Tibial nerve (tissue), 4 donors: ENCODE measurements at regions not wholly inside any gene's neighbourhood (a gene's known extent, or its start where the extent isn't known, plus 50 kb on each side); places are given as distances from the start of the nearest gene placed in this dataset.

Experiments used
- DNase-seq, 2 donors: peaks; one replicate each; pipeline ENCODE4 v3.0.0-alpha.2; 2019; ENCODE audit warnings: low spot score in 2 of 2
- H3K27ac ChIP-seq, 4 donors: fragments of 200-600 bp; sonication (generic) in 3 of 4; one replicate each; pipeline ENCODE4 v1.5.1; 2017 to 2019; ENCODE audit warnings: mild to moderate bottlenecking in 1 of 4
- H3K27me3 ChIP-seq, 2 donors: fragments of 200-600 bp; sonication (generic) in 1 of 2; one replicate each; pipeline versions ENCODE4 v1.5.1 to v1.6.0; 2017 to 2019
- H3K36me3 ChIP-seq, 3 donors: fragments of 200-600 bp; sonication (generic); one replicate each; pipeline ENCODE4 v1.5.1; 2018 to 2019
- H3K4me1 ChIP-seq, 4 donors: fragments of 200-600 bp; sonication (generic) in 3 of 4; one replicate each; pipeline ENCODE4 v1.5.1; 2017 to 2019
- H3K4me3 ChIP-seq, 4 donors: fragments of 200-600 bp; sonication (generic) in 3 of 4; one replicate each; pipeline ENCODE4 v1.5.1; 2017 to 2019; ENCODE audit warnings: mild to moderate bottlenecking in 1 of 4, moderate library complexity in 1 of 4
- H3K9me3 ChIP-seq, 4 donors: fragments of 200-600 bp; sonication (generic) in 3 of 4; one replicate each; pipeline ENCODE4 v1.5.1; 2017 to 2019
- EP300 ChIP-seq, 2 donors: sonication (generic); formaldehyde crosslinking; IDR thresholded peaks; one replicate each; pipeline ENCODE4 v1.6.1; 2017; ENCODE audit warnings: antibody characterized with exemption in 2 of 2, mild to moderate bottlenecking in 1 of 2
- POLR2A ChIP-seq, 2 donors: fragments of 450-650 bp; IDR thresholded peaks; one replicate each; pipeline ENCODE4 v1.6.1; 2017; ENCODE audit warnings: antibody characterized with exemption in 2 of 2, mild to moderate bottlenecking in 2 of 2, moderate library complexity in 2 of 2
- WGBS, 2 donors: methylation state at CpG; one replicate each; pipeline ENCODE4 v1.1.5; 2018; 5-methylcytosine and 5-hydroxymethylcytosine counted together
- TF ChIP-seq, protein P1 (sequence below), 5 experiments: fragments of 200-600 bp in 3 of 5; fragments of 450-650 bp in 2 of 5; sonication (generic) in 3 of 5; IDR thresholded peaks; one replicate each; pipeline ENCODE4 v1.5.1; 2016 to 2019; ENCODE audit warnings: antibody characterized with exemption in 5 of 5, mild to moderate bottlenecking in 3 of 5, moderate library complexity in 2 of 5

DNA sequence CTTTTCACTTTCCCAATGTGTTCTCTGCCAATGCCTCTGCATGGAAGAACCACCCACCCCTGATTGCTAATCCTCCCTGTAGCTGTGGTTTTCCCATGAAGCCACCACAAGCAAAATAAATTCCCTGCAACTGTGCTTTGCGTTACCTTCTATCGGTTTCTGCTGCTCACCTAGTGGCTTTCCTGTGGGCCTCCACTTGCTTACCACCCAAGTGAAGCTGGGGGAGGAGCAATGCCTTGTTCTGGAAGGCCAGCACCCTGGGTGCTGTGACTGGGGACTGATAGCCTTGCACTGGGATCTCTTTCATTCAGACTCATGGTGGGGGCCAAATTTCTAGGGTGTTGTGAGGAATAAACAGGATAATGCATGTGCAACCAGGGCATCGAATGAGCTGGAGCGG is 56.3 kb upstream of the GDNF start:
- Histone ChIP-seq H3K27me3 (no peaks in the 10 kb centered on the region), H3K9me3 (no peaks in the 10 kb centered on the region), H3K36me3 (no peaks in the 10 kb centered on the region), H3K4me1 (no peaks in the 10 kb centered on the region), H3K4me3 (no peak overlapping the region), H3K27ac (no peak overlapping the region)
- 61 to 87% methylated on average over 4 of the region's 4 CpGs for WGBS, 2 donors
- DNase-seq = no peak
- TF ChIP-seq EP300 (IDR thresholded peaks at IDR 0.05) = no peak
- TF ChIP-seq, protein P1, sequence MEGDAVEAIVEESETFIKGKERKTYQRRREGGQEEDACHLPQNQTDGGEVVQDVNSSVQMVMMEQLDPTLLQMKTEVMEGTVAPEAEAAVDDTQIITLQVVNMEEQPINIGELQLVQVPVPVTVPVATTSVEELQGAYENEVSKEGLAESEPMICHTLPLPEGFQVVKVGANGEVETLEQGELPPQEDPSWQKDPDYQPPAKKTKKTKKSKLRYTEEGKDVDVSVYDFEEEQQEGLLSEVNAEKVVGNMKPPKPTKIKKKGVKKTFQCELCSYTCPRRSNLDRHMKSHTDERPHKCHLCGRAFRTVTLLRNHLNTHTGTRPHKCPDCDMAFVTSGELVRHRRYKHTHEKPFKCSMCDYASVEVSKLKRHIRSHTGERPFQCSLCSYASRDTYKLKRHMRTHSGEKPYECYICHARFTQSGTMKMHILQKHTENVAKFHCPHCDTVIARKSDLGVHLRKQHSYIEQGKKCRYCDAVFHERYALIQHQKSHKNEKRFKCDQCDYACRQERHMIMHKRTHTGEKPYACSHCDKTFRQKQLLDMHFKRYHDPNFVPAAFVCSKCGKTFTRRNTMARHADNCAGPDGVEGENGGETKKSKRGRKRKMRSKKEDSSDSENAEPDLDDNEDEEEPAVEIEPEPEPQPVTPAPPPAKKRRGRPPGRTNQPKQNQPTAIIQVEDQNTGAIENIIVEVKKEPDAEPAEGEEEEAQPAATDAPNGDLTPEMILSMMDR (IDR thresholded peaks at IDR 0.05) = no peak
- TF ChIP-seq POLR2A (IDR thresholded peaks at IDR 0.05) = no peak

DNA sequence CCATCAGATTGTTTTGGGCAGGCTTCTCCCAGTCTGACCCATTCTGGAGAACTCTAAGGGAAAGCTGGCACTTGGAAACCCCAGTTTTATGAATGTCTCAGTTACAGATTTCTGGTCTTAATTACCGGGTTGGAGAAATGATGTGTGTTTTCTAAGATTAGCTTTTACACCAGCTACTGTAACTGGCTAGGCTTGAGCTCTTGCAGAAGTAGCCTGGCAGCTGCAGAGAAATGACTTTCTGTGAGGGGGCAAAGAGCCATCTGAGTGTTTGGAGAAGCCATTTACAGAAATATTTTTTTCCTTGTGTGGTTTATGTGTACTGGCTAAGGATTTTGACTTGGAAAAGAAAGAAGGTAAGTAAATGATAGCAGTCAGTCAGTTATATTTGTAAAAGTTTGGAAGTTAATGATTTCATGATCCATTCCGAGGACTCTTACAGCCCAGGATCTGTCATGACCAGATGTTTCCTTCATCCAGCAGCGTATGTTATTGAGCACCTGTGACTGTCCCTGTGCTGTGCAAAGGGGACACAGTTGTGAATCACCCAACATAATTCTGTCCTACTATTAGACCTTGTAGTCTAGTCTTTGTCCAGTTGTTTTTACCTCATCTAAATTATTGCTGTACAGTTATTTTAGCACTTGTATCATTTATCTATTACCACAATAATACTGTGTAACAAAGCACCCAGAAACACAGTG is 53.7 kb upstream of the GDNF start:
- H3K36me3 ChIP-seq = no peaks in the 10 kb centered on the region
- H3K4me3 ChIP-seq = no peak overlapping the region
- DNase-seq = no peak
- H3K4me1 ChIP-seq = no peaks in the 10 kb centered on the region
- WGBS, 2 donors = 53 to 65% methylated on average over 3 of the region's 3 CpGs
- H3K27ac ChIP-seq = no peak overlapping the region
- no peaks in the 10 kb centered on the region for H3K9me3 ChIP-seq
- no peak for TF ChIP-seq POLR2A (IDR thresholded peaks at IDR 0.05)
- TF ChIP-seq, protein P1 (IDR thresholded peaks at IDR 0.05) = no peak
- TF ChIP-seq EP300 (IDR thresholded peaks at IDR 0.05) = no peak
- H3K27me3 ChIP-seq = no peaks in the 10 kb centered on the region

DNA sequence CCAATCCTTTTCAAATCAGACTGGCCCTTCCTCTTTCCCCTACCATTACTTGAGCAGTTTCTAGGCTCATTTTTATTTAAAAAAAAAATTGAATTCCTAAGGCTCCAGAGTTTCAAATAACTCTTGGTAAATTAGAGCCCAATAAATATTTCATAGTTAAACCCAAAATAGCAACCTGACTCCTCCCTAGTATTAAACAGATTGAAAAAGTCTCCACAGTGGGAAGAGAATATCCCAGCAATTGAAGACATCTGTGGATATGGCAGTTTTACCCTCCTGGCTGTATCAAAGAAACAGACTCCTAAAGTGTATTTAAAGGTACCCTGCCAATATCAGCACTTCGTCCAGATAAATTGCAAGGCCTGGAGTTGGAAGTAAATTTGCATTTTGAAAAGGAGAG is 52.7 kb upstream of the GDNF start:
- no peak overlapping the region for H3K27ac ChIP-seq
- no peaks in the 10 kb centered on the region for H3K27me3 ChIP-seq
- 48 to 55% methylated on average over 1 of the region's 1 CpG for WGBS, 2 donors
- no peak overlapping the region for H3K4me3 ChIP-seq
- no peaks in the 10 kb centered on the region for H3K4me1 ChIP-seq
- no peak for TF ChIP-seq POLR2A (IDR thresholded peaks at IDR 0.05)
- no peak for TF ChIP-seq EP300 (IDR thresholded peaks at IDR 0.05)
- TF ChIP-seq, protein P1 (IDR thresholded peaks at IDR 0.05) = no peak
- H3K9me3 ChIP-seq = no peaks in the 10 kb centered on the region
- DNase-seq = no peak
- no peaks in the 10 kb centered on the region for H3K36me3 ChIP-seq

DNA sequence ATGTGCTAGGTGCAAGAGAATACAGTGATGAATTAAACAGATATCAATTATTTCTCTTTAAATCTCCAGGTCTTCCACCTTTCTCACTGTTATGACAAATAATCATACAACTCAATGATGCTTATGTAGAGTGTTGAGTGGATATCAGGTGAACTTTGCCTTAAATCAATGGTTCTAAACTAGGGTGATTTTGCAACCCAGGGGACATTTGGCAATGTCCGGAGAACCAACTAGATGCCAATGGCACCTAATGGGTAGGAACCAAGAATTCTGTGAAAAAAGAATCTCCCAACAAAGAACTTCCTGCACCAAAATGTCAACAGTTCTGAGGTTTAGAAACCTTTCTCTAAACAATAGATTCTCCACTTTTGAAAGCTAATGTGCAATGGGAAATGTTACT is 52.0 kb upstream of the GDNF start:
- no peaks in the 10 kb centered on the region for H3K36me3 ChIP-seq
- H3K4me3 ChIP-seq = no peak overlapping the region
- no peak for DNase-seq
- 97 to 100% methylated on average over 1 of the region's 1 CpG for WGBS, 2 donors
- TF ChIP-seq EP300 (IDR thresholded peaks at IDR 0.05) (no peak), POLR2A (IDR thresholded peaks at IDR 0.05) (no peak)
- TF ChIP-seq, protein P1 (IDR thresholded peaks at IDR 0.05) = no peak
- H3K9me3 ChIP-seq = no peaks in the 10 kb centered on the region
- no peaks in the 10 kb centered on the region for H3K27me3 ChIP-seq
- no peak overlapping the region for H3K27ac ChIP-seq
- no peaks in the 10 kb centered on the region for H3K4me1 ChIP-seq

DNA sequence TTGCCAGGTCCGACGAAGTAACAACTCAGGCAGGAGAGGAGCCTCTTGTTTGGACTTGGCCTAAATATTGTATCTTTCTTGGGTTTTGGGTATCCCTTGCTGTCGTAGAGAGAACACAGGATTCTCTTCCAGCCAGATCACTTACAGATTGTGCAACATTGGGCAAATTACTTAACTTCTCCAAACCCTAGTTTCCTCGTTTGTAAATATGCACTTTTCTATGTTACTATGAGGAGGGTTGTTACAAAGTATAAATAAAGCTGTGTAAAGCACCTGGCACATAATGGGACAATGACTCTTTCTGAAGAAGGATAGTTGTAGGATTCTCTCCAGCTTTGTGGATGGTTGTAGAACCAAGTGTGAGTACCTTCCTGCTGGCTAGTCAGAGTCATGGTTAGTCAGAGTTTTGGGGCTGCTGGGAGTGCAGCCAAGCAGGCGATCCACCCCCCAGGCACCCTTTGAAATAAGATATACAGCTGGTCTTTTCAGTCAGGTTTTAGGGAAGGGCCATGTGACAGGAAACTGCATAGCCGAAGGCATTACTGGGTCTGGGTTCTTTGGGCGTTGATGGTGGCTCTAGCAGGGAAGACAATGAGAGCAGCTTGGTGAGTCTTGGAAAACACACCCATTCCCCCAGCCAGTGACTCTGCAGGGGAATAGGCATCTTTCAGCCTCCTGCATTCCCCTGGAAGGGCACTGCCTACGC is 49.9 kb upstream of the GDNF start:
- Histone ChIP-seq H3K27me3 (no peaks in the 10 kb centered on the region), H3K36me3 (no peaks in the 10 kb centered on the region), H3K4me1 (no peaks in the 10 kb centered on the region), H3K9me3 (no peaks in the 10 kb centered on the region), H3K27ac (no peak overlapping the region), H3K4me3 (no peak overlapping the region)
- TF ChIP-seq EP300 (IDR thresholded peaks at IDR 0.05) = no peak
- TF ChIP-seq, protein P1 (IDR thresholded peaks at IDR 0.05) = no peak
- no peak for TF ChIP-seq POLR2A (IDR thresholded peaks at IDR 0.05)
- DNase-seq = no peak
- 71% methylated on average over 8 of the region's 8 CpGs for WGBS, 2 donors
